GM12874 (cell line): ENCODE measurements at regions not wholly inside any gene's neighbourhood (a gene's known extent, or its start where the extent isn't known, plus 50 kb on each side); places are given as distances from the start of the nearest gene placed in this dataset.

Source experiments
- TF ChIP-seq, protein P1 (sequence below): IDR thresholded peaks from 2 replicates; pipeline ENCODE4 v1.5.1; 2011; ENCODE audit warnings: low read depth, mild to moderate bottlenecking, control low read depth, low read length, moderate library complexity; ENCODE audit not compliant: insufficient read depth

GRCh38 chr2:47629501-47630460 is 59.0 kb upstream of the KCNK12 start:
- TF ChIP-seq, protein P1, sequence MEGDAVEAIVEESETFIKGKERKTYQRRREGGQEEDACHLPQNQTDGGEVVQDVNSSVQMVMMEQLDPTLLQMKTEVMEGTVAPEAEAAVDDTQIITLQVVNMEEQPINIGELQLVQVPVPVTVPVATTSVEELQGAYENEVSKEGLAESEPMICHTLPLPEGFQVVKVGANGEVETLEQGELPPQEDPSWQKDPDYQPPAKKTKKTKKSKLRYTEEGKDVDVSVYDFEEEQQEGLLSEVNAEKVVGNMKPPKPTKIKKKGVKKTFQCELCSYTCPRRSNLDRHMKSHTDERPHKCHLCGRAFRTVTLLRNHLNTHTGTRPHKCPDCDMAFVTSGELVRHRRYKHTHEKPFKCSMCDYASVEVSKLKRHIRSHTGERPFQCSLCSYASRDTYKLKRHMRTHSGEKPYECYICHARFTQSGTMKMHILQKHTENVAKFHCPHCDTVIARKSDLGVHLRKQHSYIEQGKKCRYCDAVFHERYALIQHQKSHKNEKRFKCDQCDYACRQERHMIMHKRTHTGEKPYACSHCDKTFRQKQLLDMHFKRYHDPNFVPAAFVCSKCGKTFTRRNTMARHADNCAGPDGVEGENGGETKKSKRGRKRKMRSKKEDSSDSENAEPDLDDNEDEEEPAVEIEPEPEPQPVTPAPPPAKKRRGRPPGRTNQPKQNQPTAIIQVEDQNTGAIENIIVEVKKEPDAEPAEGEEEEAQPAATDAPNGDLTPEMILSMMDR = no peak

DNA sequence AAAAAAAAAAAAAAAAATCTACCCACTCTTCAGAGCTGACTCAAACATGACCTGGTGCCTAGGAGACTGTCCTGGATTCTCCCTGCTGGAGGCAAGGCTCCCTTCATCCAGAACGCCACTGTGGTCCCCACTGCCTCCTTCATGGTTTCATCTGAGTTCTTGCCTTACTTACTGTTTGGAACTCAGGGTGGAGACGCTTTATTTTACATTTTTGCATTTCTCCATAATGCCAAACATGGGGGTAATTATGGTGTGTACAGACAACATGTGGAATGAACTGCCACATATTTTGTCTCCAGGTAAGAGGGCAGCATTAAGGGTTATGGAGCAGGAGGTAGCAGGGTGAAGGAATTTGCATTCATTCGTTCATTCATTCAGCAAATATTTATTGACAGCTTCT is 58.1 kb upstream of the KCNK12 start:
- TF ChIP-seq, protein P1 = no peak

GRCh38 chr2:47626664-47627063 is 55.9 kb upstream of the KCNK12 start:
- TF ChIP-seq, protein P1 = no peak

- TF ChIP-seq, protein P1 = no peak
These were observed 50.1 kb upstream of the KCNK12 start for GRCh38 chr2:47620770-47621437.
